ENCODE measurements at regions not wholly inside any gene's neighbourhood (a gene's known extent, or its start where the extent isn't known, plus 50 kb on each side); places are given as distances from the start of the nearest gene placed in this dataset.

DNA sequence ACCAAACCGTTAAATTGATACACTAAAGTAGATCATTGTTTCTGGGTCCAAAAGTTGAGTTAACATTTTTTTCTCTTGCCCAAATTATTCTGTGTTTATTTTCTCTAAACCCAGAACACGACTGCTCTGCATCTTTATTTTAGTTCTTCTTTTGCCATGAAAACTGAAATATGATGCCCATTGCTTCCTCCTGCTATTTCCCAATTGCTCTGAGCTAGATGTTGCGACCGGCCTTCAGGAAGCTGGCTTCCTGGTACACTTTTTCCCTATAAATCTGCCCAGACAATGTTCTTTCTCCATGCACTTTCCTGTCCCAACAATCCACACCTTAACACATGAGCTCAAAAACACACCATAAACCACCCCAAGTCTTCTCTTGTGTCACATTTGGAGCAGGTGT lies 501.4 kb downstream of the FBXO15 start:
- no peak overlapping the region for H3K4me3 ChIP-seq (ENCODE audit: low read depth in 1 of 3, low read length in 3 of 3)
- H3K4me1 ChIP-seq (ENCODE audit: control insufficient read depth in 4 of 4, insufficient read depth in 4 of 4, low read length in 3 of 4) = no peaks in the 10 kb centered on the region
- WGBS = 61% methylated on average over 4 of the region's 4 CpGs
- DNase-seq (ENCODE audit: low spot score) = no peak
- no peaks in the 10 kb centered on the region for H3K27me3 ChIP-seq (ENCODE audit: control insufficient read depth in 4 of 4, insufficient read depth in 4 of 4, low read length in 3 of 4)
- no peaks in the 10 kb centered on the region for H3K9me3 ChIP-seq (ENCODE audit: control insufficient read depth in 4 of 4, low read length in 3 of 4)
- H3K9ac ChIP-seq (ENCODE audit: low read depth in 1 of 2, low read length in 2 of 2) = no peak overlapping the region
- TF ChIP-seq, protein P1, sequence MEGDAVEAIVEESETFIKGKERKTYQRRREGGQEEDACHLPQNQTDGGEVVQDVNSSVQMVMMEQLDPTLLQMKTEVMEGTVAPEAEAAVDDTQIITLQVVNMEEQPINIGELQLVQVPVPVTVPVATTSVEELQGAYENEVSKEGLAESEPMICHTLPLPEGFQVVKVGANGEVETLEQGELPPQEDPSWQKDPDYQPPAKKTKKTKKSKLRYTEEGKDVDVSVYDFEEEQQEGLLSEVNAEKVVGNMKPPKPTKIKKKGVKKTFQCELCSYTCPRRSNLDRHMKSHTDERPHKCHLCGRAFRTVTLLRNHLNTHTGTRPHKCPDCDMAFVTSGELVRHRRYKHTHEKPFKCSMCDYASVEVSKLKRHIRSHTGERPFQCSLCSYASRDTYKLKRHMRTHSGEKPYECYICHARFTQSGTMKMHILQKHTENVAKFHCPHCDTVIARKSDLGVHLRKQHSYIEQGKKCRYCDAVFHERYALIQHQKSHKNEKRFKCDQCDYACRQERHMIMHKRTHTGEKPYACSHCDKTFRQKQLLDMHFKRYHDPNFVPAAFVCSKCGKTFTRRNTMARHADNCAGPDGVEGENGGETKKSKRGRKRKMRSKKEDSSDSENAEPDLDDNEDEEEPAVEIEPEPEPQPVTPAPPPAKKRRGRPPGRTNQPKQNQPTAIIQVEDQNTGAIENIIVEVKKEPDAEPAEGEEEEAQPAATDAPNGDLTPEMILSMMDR (IDR thresholded peaks at IDR 0.05; ENCODE audit: low read depth, low read length, missing input control) = no peak
- no peak for TF ChIP-seq TAF1 (conservative IDR thresholded peaks at IDR 0.05)
- TF ChIP-seq, protein P2, sequence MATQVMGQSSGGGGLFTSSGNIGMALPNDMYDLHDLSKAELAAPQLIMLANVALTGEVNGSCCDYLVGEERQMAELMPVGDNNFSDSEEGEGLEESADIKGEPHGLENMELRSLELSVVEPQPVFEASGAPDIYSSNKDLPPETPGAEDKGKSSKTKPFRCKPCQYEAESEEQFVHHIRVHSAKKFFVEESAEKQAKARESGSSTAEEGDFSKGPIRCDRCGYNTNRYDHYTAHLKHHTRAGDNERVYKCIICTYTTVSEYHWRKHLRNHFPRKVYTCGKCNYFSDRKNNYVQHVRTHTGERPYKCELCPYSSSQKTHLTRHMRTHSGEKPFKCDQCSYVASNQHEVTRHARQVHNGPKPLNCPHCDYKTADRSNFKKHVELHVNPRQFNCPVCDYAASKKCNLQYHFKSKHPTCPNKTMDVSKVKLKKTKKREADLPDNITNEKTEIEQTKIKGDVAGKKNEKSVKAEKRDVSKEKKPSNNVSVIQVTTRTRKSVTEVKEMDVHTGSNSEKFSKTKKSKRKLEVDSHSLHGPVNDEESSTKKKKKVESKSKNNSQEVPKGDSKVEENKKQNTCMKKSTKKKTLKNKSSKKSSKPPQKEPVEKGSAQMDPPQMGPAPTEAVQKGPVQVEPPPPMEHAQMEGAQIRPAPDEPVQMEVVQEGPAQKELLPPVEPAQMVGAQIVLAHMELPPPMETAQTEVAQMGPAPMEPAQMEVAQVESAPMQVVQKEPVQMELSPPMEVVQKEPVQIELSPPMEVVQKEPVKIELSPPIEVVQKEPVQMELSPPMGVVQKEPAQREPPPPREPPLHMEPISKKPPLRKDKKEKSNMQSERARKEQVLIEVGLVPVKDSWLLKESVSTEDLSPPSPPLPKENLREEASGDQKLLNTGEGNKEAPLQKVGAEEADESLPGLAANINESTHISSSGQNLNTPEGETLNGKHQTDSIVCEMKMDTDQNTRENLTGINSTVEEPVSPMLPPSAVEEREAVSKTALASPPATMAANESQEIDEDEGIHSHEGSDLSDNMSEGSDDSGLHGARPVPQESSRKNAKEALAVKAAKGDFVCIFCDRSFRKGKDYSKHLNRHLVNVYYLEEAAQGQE (IDR thresholded peaks at IDR 0.05) = no peak
- no peak for TF ChIP-seq JUND (IDR thresholded peaks at IDR 0.05)
- TF ChIP-seq RAD21 (IDR thresholded peaks at IDR 0.05) = no peak
- no peak overlapping the region for H3K27ac ChIP-seq (ENCODE audit: low read depth in 1 of 2, low read length in 2 of 2)
- no peaks in the 10 kb centered on the region for H3K36me3 ChIP-seq (ENCODE audit: control insufficient read depth in 4 of 4, insufficient read depth in 3 of 4, low read depth in 1 of 4, low read length in 3 of 4)

DNA sequence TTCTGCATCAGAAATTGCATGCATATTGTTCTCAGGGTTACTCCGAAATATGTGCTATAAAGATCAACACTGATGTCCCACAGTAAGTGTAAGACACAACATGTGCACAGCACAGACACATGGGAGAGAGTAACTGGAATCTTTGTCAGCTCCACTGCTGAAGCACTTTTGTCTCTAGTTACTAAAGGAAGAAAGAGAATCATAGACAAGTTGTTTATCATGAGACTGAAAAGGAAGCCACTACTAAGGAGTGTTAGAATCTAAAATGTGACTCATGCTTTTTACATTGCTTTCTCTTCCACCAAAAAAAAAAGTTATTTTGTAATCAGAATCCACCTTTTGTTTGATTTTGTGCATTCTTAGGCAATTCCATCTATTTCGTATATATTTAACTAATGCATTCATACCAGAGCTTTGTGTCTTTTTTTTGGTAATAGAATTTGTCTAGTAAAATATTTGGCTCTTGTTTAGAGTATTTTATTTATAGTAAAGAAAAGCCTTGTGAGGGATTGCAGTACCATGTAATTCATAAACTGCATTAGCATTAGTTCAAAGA lies 502.4 kb downstream of the FBXO15 start:
- Histone ChIP-seq H3K36me3 (ENCODE audit: control insufficient read depth in 4 of 4, insufficient read depth in 3 of 4, low read depth in 1 of 4, low read length in 3 of 4) (no peaks in the 10 kb centered on the region), H3K9ac (ENCODE audit: low read depth in 1 of 2, low read length in 2 of 2) (no peak overlapping the region), H3K27ac (ENCODE audit: low read depth in 1 of 2, low read length in 2 of 2) (no peak overlapping the region), H3K27me3 (ENCODE audit: control insufficient read depth in 4 of 4, insufficient read depth in 4 of 4, low read length in 3 of 4) (no peaks in the 10 kb centered on the region), H3K4me1 (ENCODE audit: control insufficient read depth in 4 of 4, insufficient read depth in 4 of 4, low read length in 3 of 4) (no peaks in the 10 kb centered on the region), H3K4me3 (ENCODE audit: low read depth in 1 of 3, low read length in 3 of 3) (no peak overlapping the region), H3K9me3 (ENCODE audit: control insufficient read depth in 4 of 4, low read length in 3 of 4) (no peaks in the 10 kb centered on the region)
- TF ChIP-seq RAD21 (IDR thresholded peaks at IDR 0.05) (no peak), EGR1 (IDR thresholded peaks at IDR 0.05; ENCODE audit: low read depth in 2 of 2) (no peak), YY1 (IDR thresholded peaks at IDR 0.05) (no peak), HNF4G (IDR thresholded peaks at IDR 0.05) (no peak), FOXA1 (IDR thresholded peaks at IDR 0.05) (no peak)
- TF ChIP-seq, protein P1 (IDR thresholded peaks at IDR 0.05; ENCODE audit: low read depth, low read length, missing input control) = no peak
- 70% methylated on average over 2 of the region's 2 CpGs for WGBS
- no peak for DNase-seq (ENCODE audit: low spot score)

DNA sequence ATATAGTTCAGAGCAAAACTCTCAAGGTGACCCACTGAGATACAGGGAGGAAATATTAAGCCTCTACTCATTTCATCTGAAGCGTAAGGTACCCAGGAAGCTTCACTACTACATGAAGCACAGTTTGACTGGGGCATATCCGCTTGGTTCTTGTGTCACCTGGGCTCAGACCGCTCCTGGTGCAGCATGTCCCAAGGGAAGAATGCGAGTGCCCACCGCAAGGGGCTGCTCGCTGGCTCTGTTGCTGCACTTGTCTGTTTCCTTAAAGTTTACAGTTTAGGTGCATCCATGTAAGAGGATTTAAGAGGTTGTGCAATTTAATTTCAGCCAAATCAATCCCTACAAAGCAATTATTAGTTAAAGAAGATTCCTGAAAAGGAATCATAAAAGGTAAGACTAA lies 507.8 kb downstream of the FBXO15 start:
- Histone ChIP-seq H3K9me3 (ENCODE audit: control insufficient read depth in 4 of 4, low read length in 3 of 4) (peaks cover 0 to 3% (median 0%) of the 10 kb centered on the region in 4 donors), H3K27me3 (ENCODE audit: control insufficient read depth in 4 of 4, insufficient read depth in 4 of 4, low read length in 3 of 4) (no peaks in the 10 kb centered on the region), H3K36me3 (ENCODE audit: control insufficient read depth in 4 of 4, insufficient read depth in 3 of 4, low read depth in 1 of 4, low read length in 3 of 4) (no peaks in the 10 kb centered on the region), H3K9ac (ENCODE audit: low read depth in 1 of 2, low read length in 2 of 2) (no peak overlapping the region), H3K4me3 (ENCODE audit: low read depth in 1 of 3, low read length in 3 of 3) (no peak overlapping the region), H3K27ac (ENCODE audit: low read depth in 1 of 2, low read length in 2 of 2) (no peak overlapping the region), H3K4me1 (ENCODE audit: control insufficient read depth in 4 of 4, insufficient read depth in 4 of 4, low read length in 3 of 4) (no peaks in the 10 kb centered on the region)
- 80% methylated on average over 6 of the region's 6 CpGs for WGBS
- no peak for DNase-seq (ENCODE audit: low spot score)
- TF ChIP-seq, protein P3, sequence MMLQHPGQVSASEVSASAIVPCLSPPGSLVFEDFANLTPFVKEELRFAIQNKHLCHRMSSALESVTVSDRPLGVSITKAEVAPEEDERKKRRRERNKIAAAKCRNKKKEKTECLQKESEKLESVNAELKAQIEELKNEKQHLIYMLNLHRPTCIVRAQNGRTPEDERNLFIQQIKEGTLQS (IDR thresholded peaks at IDR 0.05) = no peak
- no peak for TF ChIP-seq JUND (IDR thresholded peaks at IDR 0.05)
- no peak for TF ChIP-seq FOXA2 (IDR thresholded peaks at IDR 0.05)
- no peak for TF ChIP-seq RXRA (IDR thresholded peaks at IDR 0.05)
- TF ChIP-seq, protein P4, sequence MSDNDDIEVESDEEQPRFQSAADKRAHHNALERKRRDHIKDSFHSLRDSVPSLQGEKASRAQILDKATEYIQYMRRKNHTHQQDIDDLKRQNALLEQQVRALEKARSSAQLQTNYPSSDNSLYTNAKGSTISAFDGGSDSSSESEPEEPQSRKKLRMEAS (IDR thresholded peaks at IDR 0.05) = no peak
- TF ChIP-seq, protein P2 (IDR thresholded peaks at IDR 0.05) = no peak
- no peak for TF ChIP-seq HNF4G (IDR thresholded peaks at IDR 0.05)

All from liver (tissue), 8 donors.